ENCODE measurements at regions not wholly inside any gene's neighbourhood (a gene's known extent, or its start where the extent isn't known, plus 50 kb on each side); places are given as distances from the start of the nearest gene placed in this dataset.
"Not testable (repeated sequence)": the region's sequence is repeated elsewhere in the genome, so short reads cannot be mapped to it uniquely, and the experiment has no call there.

DNA sequence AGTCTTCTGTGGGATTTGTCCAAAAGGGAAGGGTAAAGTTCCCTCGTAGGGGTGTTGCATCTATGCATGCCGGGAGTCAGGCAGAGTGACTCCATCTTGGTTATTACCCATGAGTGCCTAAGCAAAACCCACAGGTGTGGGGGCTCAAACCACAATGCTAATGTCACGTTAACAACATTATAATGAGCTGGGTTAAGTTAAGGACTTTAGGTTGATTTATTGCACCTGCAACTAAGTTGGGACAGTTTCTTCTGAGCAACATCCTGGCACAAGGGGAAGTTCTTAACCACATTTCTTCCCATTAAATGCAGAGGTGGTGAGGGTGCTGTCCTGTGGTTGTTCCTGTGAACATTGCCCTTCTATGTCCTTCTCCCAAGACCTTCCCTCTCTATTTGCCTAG lies 1596.8 kb upstream of the SLC39A10 start:
- DNase-seq (ENCODE audit: low spot score in 2 of 2) (no peak), ATAC-seq (no peak)
- H3K9me3 Mint-ChIP-seq: peaks cover 0 to 9% of the 10 kb centered on the region in 2 donors
- H3K27ac Mint-ChIP-seq: no peak overlapping the region
- no peaks in the 10 kb centered on the region for H3K36me3 Mint-ChIP-seq

DNA sequence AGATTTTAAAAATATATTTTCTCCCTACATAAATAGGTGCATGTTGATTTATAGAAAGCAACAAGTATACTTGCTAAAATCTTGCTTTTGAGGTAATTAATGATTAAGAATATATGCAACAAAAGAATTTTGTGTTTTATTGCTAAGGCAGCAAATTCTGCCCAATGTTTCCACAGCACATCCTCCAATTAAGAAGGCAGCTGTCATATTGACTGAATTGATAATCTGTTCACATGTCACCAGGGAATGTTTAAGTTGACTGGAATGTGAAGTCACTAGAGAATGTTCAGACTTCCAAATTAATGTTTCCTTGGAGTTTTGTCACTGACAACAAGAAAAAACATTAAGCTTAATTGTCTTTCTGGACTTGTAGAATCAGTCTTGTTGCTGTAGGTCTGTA lies 1602.7 kb upstream of the SLC39A10 start:
- no peaks in the 10 kb centered on the region for H3K36me3 Mint-ChIP-seq
- no peak for ATAC-seq
- DNase-seq (ENCODE audit: low spot score in 2 of 2): no peak
- no peak overlapping the region for H3K27ac Mint-ChIP-seq
- H3K9me3 Mint-ChIP-seq: no peaks in the 10 kb centered on the region

DNA sequence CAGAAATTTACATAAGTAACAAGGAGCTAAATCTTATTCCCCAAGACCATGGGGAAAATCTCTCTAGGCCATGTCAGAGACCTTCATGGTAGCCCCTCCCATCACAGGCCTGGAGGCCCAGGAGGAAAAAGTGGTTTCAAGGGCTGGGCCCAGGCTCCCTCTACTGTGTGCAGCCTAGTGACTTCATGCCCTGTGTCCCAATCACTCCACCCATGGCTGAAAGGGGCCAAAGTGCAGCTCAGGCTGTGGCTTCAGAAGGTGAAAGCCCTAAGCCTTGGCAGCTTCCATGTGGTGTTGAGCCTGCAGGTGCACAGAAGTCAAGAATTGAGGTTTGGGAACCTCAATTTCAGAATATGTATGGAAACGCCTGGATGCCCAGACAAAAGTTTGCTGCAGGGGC lies 1612.7 kb upstream of the SLC39A10 start:
- no peak for ATAC-seq
- no peak for DNase-seq (ENCODE audit: low spot score in 2 of 2)
- H3K27ac Mint-ChIP-seq: no peak overlapping the region
- H3K9me3 Mint-ChIP-seq: no peaks in the 10 kb centered on the region
- no peaks in the 10 kb centered on the region for H3K36me3 Mint-ChIP-seq

DNA sequence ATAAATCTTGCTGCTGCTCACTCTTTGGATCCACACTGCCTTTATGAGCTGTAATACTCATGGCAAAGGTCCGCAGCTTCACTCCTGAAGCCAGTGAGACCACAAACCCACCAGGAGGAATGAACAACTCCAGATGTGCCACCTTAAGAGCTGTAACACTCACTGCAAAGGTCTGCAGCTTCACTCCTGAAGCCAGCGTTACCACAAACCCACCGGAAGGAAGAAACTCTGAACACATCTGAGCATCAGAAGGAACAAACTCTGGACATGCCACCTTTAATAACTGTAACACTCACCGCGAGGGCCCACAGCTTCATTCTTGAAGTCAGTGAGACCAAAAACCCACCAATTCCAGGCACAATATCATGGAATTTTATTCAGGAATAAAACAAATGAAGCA lies 1635.9 kb upstream of the SLC39A10 start:
- not testable (repeated sequence) for H3K9me3 Mint-ChIP-seq; ATAC-seq; H3K36me3 Mint-ChIP-seq; DNase-seq (ENCODE audit: low spot score in 2 of 2); H3K27ac Mint-ChIP-seq

DNA sequence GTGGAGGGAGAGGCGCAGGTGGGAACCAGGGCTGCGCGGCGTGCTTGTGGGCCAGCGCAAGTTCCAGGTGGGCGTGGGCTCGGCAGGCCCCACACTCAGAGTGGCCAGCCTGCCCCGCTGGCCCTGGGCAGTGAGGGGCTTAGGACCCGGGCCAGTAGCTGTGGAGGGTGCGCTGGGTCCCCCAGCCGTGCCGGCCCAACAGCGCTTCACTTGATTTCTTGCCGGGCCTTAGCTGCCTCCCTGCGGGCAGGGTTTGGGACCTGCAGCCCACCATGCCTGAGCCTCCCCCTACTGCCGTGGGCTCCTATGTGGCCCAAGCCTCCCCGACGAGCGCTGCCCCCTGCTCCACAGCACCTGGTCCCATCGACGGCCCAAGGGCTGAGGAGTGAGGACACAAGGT lies 1636.9 kb upstream of the SLC39A10 start:
- H3K27ac Mint-ChIP-seq: no peak overlapping the region
- no peak for DNase-seq (ENCODE audit: low spot score in 2 of 2)
- no peaks in the 10 kb centered on the region for H3K9me3 Mint-ChIP-seq
- no peaks in the 10 kb centered on the region for H3K36me3 Mint-ChIP-seq
- no peak for ATAC-seq

DNA sequence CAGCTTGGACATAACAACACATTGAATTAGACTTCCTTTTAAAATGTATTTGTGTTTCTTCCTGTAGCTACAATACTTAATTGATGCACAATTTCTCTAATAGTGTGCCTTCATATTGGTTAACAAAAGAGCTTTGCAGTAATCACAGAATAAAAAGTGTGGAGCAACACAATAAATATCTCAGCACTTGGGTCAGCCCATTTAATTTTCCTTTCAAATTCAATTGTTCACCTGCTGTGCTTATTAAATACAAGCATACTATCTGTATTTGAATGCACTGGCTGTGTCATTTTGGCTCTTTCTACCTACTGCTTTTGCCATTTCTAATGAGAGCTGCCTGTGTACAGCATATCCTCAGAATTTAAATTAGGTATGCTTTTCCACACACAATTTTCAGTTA lies 1641.3 kb upstream of the SLC39A10 start:
- ATAC-seq (no peak), DNase-seq (ENCODE audit: low spot score in 2 of 2) (no peak)
- H3K9me3 Mint-ChIP-seq: peaks cover 0 to 4% of the 10 kb centered on the region in 2 donors
- no peak overlapping the region for H3K27ac Mint-ChIP-seq
- H3K36me3 Mint-ChIP-seq: peaks cover 0 to 5% of the 10 kb centered on the region in 2 donors

DNA sequence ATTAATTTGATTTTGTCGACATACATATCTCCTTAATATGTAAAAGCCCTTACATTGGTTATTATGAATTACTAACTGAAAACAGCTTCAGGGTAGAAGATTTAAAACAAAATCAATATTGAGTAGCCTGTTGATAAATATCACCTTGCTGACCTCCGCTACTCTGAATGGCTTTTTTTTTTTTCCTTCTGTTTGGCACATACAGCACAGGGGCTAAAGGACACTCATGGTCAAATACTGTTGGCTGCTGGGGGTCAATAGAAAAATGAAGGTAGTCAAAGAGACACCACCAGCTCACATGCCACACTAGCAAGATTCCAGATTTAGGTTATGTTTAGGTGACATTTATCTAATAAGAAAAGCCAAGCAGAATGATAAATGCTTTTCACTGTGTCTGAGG lies 1642.4 kb upstream of the SLC39A10 start:
- ATAC-seq: no peak
- Mint-ChIP-seq H3K36me3 (peaks cover 0 to 6% of the 10 kb centered on the region in 2 donors), H3K9me3 (peaks cover 2 to 6% of the 10 kb centered on the region in 2 donors)

DNA sequence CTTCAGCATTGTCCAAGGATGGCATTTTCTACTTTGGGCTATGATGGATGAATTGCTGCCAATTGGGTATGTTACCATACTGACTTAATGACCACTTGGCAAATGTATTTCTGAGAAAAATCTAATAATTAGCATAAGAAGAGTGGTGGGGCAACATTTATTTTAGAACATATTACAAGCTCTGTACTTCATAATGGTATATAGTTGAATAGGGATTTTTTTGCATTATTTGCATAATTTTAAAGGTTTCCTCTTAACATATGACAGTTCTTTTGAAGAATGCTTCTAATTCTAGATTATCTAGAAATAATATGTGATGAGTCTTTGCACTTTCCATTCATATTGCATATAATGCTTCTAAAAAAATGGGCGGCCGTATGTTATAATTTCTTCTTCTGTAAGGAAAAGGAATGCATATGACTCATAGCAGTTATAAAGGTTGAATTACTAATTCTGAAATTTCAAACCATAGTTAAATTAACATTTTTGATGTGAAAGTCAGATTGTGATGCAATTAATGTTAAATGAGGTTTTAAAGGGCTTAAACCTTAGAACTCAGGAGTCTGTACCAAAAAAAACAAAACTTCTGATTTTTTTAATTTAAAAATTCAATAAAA lies 1652.3 kb upstream of the SLC39A10 start:
- DNase-seq (ENCODE audit: low spot score in 2 of 2): no peak
- Mint-ChIP-seq H3K36me3 (peaks cover 0 to 11% of the 10 kb centered on the region in 2 donors), H3K9me3 (peaks cover 18 to 20% of the 10 kb centered on the region in 2 donors), H3K27ac (no peak overlapping the region)
- no peak for ATAC-seq

More for the DNA sequence above, 1642.4 kb upstream of the SLC39A10 start:
- no peak for DNase-seq (ENCODE audit: low spot score in 2 of 2)
- H3K27ac Mint-ChIP-seq: no peak overlapping the region

DNA sequence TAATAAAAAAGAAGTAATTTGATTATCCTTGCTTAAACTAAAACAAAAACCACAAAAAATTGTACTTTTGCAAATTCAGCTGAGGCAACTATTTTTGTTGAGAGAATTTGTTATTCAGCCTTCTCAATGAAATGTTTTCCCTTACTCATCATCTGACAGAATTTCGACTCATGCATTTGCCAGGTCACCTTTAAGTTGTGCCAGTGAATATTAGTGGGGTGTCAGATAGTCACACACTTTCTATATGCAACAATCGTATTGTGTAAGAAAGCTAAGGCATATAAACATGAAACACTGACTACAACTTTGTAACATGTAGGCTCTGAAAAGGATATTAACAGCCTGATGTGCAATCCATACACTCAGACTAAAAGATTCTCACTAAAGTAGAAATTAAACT lies 1653.1 kb upstream of the SLC39A10 start:
- Mint-ChIP-seq H3K27ac (no peak overlapping the region), H3K36me3 (peaks cover 0 to 11% of the 10 kb centered on the region in 2 donors), H3K9me3 (peaks cover 11 to 12% of the 10 kb centered on the region in 2 donors)
- DNase-seq (ENCODE audit: low spot score in 2 of 2) (no peak), ATAC-seq (no peak)

DNA sequence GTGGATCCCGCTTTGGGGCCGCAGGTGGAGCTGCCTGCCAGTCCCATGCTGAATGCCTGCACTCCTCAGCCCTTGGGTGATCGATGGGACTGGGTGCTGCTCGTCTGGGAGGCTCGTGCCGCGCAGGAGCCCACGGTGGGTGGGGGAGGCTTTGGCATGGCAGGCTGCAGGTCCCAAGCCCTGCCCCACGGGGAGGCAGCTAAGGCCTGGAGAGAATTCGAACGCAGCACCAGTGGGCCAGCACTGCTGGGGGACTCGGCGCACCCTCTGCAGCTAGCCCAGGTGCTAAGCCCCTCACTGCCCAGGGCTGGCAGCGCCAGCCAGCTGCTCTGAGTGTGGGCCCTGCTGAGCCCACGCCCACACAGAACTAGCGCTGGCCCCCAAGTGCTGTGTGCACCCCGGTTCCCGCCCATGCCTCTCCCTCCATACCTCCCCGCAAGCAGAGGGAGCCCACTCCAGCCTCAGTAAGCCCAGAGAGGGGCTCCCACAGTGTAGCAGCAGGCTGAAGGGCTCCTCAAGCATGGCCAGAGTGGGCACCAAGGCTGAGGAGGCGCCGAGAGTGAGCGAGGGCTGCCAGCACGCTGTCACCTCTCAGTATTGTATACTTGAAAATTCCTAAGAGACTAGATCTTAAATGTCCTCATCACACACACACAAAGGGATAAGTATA lies 1654.2 kb upstream of the SLC39A10 start:
- no peak for ATAC-seq
- no peak overlapping the region for H3K27ac Mint-ChIP-seq
- H3K9me3 Mint-ChIP-seq: peaks cover 2 to 3% of the 10 kb centered on the region in 2 donors
- H3K36me3 Mint-ChIP-seq: peaks cover 0 to 4% of the 10 kb centered on the region in 2 donors
- no peak for DNase-seq (ENCODE audit: low spot score in 2 of 2)

DNA sequence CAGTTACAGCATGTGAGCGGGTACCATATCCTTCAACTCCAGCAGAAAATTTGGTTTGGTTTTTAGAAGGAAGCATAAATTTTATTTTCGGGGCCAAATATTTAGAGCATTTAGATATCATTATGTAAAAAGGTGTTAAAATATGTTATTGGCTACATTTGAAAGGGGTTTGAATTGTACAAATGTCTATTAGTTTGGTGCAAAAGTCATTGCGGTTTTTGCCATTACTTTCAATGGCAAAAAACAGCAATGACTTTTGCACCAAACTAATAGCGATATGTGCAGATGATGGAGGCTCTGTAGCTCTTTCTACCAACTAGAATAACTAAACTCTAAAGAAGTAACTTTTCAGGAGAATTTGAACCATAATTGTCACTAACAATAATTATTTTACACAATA lies 1666.2 kb upstream of the SLC39A10 start:
- Mint-ChIP-seq H3K27ac (no peak overlapping the region), H3K9me3 (no peaks in the 10 kb centered on the region)

DNA sequence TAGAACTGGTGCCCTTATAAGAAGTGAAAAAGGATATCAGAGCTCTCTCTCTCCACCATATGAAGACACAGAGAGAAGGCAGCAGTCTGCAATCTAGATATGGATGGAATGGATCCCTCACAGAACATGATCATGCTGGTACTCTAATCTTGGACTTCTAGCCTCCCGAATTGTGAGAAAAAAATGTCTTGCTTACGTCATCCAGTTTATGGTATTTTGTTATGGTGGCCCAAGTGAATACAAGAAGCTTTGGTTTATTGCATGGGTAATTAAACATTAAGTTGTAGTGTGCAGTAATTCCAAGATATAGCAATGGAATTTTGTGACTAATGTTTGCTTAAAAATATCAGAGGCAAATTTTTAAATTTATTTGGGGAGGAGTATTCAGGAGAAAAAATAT lies 1667.4 kb upstream of the SLC39A10 start:
- no peaks in the 10 kb centered on the region for H3K36me3 Mint-ChIP-seq
- DNase-seq (ENCODE audit: low spot score in 2 of 2) (no peak), ATAC-seq (no peak)
- no peak overlapping the region for H3K27ac Mint-ChIP-seq
- H3K9me3 Mint-ChIP-seq: no peaks in the 10 kb centered on the region

More for the DNA sequence above, 1666.2 kb upstream of the SLC39A10 start:
- ATAC-seq (no peak), DNase-seq (ENCODE audit: low spot score in 2 of 2) (no peak)
- no peaks in the 10 kb centered on the region for H3K36me3 Mint-ChIP-seq

DNA sequence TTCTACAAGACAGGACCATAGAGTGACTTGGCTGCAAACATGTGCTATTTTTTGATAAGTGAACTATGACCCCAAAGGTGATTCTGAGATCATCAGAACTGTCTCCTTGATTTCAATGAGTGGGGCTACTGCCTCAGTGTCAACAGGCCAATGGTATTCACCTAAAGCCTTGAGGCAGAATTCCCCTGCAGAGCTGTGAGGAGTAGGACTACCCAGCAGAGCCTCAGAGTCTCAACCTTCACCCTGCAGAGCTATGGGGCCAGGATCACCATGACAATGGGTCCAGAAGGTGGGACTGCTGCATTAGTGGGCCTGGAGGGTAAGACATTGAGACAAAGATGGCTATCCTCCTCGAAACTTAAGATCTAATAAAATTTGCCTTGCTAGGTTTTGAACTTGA lies 1668.2 kb upstream of the SLC39A10 start:
- no peaks in the 10 kb centered on the region for H3K9me3 Mint-ChIP-seq
- DNase-seq (ENCODE audit: low spot score in 2 of 2): no peak
- no peak overlapping the region for H3K27ac Mint-ChIP-seq
- H3K36me3 Mint-ChIP-seq: no peaks in the 10 kb centered on the region
- no peak for ATAC-seq

DNA sequence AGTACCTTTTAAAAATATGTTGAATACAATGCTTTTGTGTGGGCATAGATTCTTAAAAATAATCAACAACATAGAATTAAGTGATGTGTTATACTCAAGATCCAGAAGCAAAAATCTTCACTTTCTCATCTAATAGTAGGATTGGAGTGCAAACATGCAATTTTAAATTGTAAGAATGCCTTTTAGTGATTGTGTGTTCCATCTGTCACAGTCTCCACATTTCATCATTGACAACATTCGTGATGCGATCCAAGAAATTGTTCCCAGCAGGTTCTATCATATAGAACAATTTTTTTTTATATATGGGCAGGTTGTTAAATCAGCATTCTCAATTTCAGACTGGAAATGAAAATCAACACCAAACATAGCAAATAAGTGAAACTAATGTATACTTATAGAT lies 1671.8 kb upstream of the SLC39A10 start:
- Mint-ChIP-seq H3K27ac (no peak overlapping the region), H3K36me3 (no peaks in the 10 kb centered on the region), H3K9me3 (no peaks in the 10 kb centered on the region)
- DNase-seq (ENCODE audit: low spot score in 2 of 2) (no peak), ATAC-seq (no peak)

DNA sequence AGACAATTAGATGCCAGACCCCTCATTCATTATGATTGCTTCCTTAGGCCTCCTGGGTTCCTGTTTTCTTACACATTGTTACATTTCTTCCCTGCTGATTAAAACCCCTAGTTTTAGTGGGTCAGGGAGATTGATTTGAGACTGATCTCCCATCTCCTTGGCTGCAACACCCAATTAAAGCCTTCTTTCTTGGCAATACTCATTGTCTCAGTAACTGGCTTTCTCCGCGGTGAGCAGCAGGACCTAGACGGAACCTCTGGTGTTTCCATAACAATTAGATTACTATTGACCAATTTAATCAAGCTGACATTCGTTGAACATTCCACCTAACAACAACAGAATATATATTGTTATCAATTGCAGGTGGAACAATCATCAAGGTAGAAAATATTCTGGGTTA lies 1676.4 kb upstream of the SLC39A10 start:
- Mint-ChIP-seq H3K9me3 (peaks cover 0 to 7% of the 10 kb centered on the region in 2 donors), H3K27ac (no peak overlapping the region), H3K36me3 (peaks cover 5% of the 10 kb centered on the region in 2 donors)
- no peak for ATAC-seq
- DNase-seq (ENCODE audit: low spot score in 2 of 2): no peak

DNA sequence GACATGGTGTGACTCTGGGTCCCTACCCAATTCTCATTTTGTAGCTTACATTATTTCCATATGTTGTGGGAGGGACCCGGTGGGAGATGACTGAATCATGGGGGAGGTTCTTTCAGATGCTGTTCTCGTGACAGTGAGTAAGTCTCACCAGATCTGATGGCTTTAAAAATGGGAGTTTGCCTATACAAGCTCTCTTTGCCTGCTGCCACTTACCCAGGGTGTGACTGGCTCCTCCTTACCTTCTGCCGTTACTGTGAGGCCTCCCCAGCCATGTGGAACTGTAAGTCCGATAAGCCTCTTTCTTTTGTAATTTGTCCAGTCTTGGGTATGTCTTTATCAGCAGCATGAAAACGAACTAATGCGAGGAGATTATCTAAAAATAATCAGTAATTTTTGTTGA lies 1683.2 kb upstream of the SLC39A10 start:
- peaks cover 5% of the 10 kb centered on the region in 2 donors for H3K36me3 Mint-ChIP-seq
- no peak for DNase-seq (ENCODE audit: low spot score in 2 of 2)
- no peak for ATAC-seq
- H3K9me3 Mint-ChIP-seq: peaks cover 0 to 7% of the 10 kb centered on the region in 2 donors
- no peak overlapping the region for H3K27ac Mint-ChIP-seq

DNA sequence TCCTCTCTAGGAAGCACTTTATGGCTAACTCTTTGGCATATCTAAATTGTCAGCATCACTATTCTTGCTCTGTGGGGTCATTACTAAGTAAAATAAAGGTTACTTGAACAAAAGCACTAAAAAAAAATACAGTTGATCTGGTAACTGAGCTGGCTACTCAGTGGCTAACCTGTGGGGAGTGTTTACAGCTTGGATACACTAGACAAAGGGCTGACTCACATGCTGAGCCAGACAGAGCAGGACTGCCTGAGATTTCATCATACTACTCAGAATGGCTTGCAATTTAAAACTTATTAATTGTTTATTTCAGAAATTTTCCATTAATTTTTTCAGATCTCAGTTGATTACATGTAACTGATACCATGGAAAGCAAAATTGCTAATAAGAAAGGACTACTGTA lies 1690.4 kb upstream of the SLC39A10 start:
- DNase-seq (ENCODE audit: low spot score in 2 of 2) (no peak), ATAC-seq (no peak)
- H3K27ac Mint-ChIP-seq: no peak overlapping the region
- no peaks in the 10 kb centered on the region for H3K9me3 Mint-ChIP-seq
- H3K36me3 Mint-ChIP-seq: no peaks in the 10 kb centered on the region

DNA sequence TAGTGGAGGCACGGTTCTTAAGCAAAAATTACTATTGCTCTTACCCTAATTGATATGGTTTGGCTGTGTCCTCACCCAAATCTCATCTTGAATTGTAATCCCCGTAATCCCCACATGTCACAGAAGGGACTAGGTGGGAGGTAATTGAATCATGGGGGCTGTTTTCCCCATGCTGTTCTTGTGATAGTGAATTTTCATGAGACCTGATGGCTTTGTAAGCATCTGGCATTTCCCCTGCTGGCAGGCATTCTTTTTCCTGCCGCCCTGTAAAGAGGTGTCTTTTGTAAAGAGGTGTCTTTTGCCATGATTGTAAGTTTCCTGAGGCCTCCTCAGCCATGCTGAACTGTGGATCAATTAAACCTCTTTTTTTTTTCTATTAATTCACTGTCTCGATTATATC lies 1691.8 kb upstream of the SLC39A10 start:
- Mint-ChIP-seq H3K27ac (no peak overlapping the region), H3K36me3 (no peaks in the 10 kb centered on the region), H3K9me3 (no peaks in the 10 kb centered on the region)
- ATAC-seq (no peak), DNase-seq (ENCODE audit: low spot score in 2 of 2) (no peak)
